ENCODE measurements at regions not wholly inside any gene's neighbourhood (a gene's known extent, or its start where the extent isn't known, plus 50 kb on each side); places are given as distances from the start of the nearest gene placed in this dataset.

DNA sequence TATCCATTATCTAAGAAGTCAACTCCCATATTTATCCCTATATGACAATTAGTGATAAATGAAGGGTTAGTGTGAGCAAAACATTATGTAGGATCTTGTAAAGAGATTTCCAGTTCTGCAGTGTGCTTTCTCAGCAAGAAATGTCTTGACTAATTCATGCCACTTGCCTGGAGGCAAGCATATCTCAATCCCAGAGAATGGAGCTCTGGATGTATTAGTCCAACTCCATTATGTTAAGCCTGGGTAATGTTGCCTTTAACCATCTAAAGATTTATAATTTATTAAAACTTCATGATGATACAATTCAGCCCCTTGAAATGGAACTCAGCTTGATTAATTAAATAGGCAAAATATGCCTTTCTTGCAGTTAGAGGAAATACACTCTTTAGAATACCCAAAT lies 1079.9 kb upstream of the LRRTM3 start:
- Histone ChIP-seq H3K27ac (ENCODE audit: low read length) (no peak overlapping the region), H3K4me3 (ENCODE audit: low read length) (no peak overlapping the region), H3K36me3 (replicated peaks; ENCODE audit: low read depth, low read length) (no peaks in the 10 kb centered on the region), H2AFZ (ENCODE audit: low read depth, low read length) (no peak overlapping the region), H3K4me1 (ENCODE audit: low read length) (peaks cover 11% of the 10 kb centered on the region), H3K27me3 (ENCODE audit: low read depth, low read length) (no peaks in the 10 kb centered on the region), H4K20me1 (ENCODE audit: insufficient read depth, low read length) (no peaks in the 10 kb centered on the region), H3K4me2 (ENCODE audit: low read length) (no peak overlapping the region), H3K9me3 (ENCODE audit: insufficient read depth, low read length) (no peaks in the 10 kb centered on the region), H3K79me2 (ENCODE audit: low read length) (no peaks in the 10 kb centered on the region), H3K9ac (ENCODE audit: low read length) (no peak overlapping the region)
- no peak for TF ChIP-seq EZH2phosphoT487 (IDR thresholded peaks at IDR 0.05; ENCODE audit: low read depth)
- TF ChIP-seq, protein P1, sequence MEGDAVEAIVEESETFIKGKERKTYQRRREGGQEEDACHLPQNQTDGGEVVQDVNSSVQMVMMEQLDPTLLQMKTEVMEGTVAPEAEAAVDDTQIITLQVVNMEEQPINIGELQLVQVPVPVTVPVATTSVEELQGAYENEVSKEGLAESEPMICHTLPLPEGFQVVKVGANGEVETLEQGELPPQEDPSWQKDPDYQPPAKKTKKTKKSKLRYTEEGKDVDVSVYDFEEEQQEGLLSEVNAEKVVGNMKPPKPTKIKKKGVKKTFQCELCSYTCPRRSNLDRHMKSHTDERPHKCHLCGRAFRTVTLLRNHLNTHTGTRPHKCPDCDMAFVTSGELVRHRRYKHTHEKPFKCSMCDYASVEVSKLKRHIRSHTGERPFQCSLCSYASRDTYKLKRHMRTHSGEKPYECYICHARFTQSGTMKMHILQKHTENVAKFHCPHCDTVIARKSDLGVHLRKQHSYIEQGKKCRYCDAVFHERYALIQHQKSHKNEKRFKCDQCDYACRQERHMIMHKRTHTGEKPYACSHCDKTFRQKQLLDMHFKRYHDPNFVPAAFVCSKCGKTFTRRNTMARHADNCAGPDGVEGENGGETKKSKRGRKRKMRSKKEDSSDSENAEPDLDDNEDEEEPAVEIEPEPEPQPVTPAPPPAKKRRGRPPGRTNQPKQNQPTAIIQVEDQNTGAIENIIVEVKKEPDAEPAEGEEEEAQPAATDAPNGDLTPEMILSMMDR (IDR thresholded peaks at IDR 0.05; ENCODE audit: low read depth, low read length) = no peak

DNA sequence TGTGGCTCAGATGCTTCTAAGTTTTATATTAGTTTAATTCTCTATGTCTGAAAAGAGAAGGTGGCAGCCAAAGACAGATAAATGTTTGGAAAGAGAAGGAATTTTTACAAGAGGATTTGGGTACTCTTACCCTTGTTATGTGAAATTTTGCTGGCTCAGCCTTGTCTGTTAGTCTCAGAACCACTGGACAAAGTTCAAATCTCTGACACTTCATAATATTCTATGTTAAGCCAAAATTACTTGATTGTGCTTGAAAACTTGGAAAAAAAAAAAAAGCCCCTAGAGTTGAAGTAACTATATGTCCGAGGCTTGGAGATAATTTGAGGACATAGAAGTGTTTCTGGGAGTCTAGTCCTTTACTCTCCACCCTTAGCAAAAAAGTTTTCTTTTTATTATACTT lies 1079.3 kb upstream of the LRRTM3 start:
- Histone ChIP-seq H3K9me3 (ENCODE audit: insufficient read depth, low read length) (no peaks in the 10 kb centered on the region), H3K27ac (ENCODE audit: low read length) (no peak overlapping the region), H3K27me3 (ENCODE audit: low read depth, low read length) (no peaks in the 10 kb centered on the region), H3K9ac (ENCODE audit: low read length) (no peak overlapping the region), H3K79me2 (ENCODE audit: low read length) (no peaks in the 10 kb centered on the region), H3K4me3 (ENCODE audit: low read length) (no peak overlapping the region), H4K20me1 (ENCODE audit: insufficient read depth, low read length) (no peaks in the 10 kb centered on the region), H3K36me3 (replicated peaks; ENCODE audit: low read depth, low read length) (no peaks in the 10 kb centered on the region), H2AFZ (ENCODE audit: low read depth, low read length) (no peak overlapping the region), H3K4me2 (ENCODE audit: low read length) (no peak overlapping the region), H3K4me1 (ENCODE audit: low read length) (peaks cover 11% of the 10 kb centered on the region)
- TF ChIP-seq, protein P1 (IDR thresholded peaks at IDR 0.05; ENCODE audit: low read depth, low read length) = no peak
- TF ChIP-seq EZH2phosphoT487 (IDR thresholded peaks at IDR 0.05; ENCODE audit: low read depth) = no peak

GRCh38 chr10:65846949-65847348 lies 1078.9 kb upstream of the LRRTM3 start:
- Histone ChIP-seq H2AFZ (ENCODE audit: low read depth, low read length) (no peak overlapping the region), H3K27ac (ENCODE audit: low read length) (no peak overlapping the region), H4K20me1 (ENCODE audit: insufficient read depth, low read length) (no peaks in the 10 kb centered on the region), H3K9me3 (ENCODE audit: insufficient read depth, low read length) (no peaks in the 10 kb centered on the region), H3K27me3 (ENCODE audit: low read depth, low read length) (no peaks in the 10 kb centered on the region), H3K4me3 (ENCODE audit: low read length) (no peak overlapping the region), H3K4me1 (ENCODE audit: low read length) (peaks cover 11% of the 10 kb centered on the region), H3K79me2 (ENCODE audit: low read length) (no peaks in the 10 kb centered on the region), H3K9ac (ENCODE audit: low read length) (no peak overlapping the region), H3K4me2 (ENCODE audit: low read length) (no peak overlapping the region), H3K36me3 (replicated peaks; ENCODE audit: low read depth, low read length) (no peaks in the 10 kb centered on the region)
- TF ChIP-seq EZH2phosphoT487 (IDR thresholded peaks at IDR 0.05; ENCODE audit: low read depth) = no peak

DNA sequence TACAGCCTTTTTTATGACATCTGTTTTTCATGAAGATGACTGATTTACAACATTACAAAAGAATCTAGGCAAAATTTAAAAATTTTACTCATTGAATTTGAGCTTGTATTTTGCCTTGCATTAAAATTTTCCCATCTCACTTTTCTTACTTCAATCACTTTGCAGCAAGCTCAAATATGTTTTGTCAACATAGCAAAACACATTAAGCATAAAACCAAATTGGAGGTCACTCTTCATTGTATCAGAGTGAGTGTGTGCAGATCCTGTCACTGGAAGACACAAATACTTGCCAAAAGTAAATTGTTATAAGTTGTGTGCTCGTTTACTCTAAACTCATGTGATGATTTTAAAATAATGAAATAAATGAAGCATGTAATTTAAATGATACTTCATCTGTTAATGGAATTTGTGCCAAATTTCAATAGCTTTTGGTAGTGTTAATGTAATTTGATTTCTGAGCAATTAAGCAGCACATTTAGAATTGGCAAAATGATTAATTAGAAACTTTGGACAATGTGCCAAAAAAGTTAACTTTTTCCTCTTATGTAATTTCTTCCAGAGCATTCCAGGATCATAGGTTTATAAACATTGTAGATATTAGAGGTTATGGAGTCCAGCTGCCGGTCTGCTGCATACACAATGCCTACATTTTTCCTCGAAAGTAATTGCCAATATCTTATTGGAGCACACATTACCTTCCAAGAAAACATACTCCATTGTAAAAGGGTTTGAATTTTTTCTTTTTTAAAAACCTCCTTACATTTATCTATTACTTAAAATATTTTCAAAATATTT lies 1078.2 kb upstream of the LRRTM3 start:
- Histone ChIP-seq H3K4me2 (ENCODE audit: low read length) (no peak overlapping the region), H3K27ac (ENCODE audit: low read length) (no peak overlapping the region), H3K27me3 (ENCODE audit: low read depth, low read length) (no peaks in the 10 kb centered on the region), H4K20me1 (ENCODE audit: insufficient read depth, low read length) (no peaks in the 10 kb centered on the region), H3K9ac (ENCODE audit: low read length) (no peak overlapping the region), H2AFZ (ENCODE audit: low read depth, low read length) (no peak overlapping the region), H3K4me1 (ENCODE audit: low read length) (peaks cover 10% of the 10 kb centered on the region), H3K4me3 (ENCODE audit: low read length) (no peak overlapping the region), H3K79me2 (ENCODE audit: low read length) (no peaks in the 10 kb centered on the region), H3K36me3 (replicated peaks; ENCODE audit: low read depth, low read length) (no peaks in the 10 kb centered on the region), H3K9me3 (ENCODE audit: insufficient read depth, low read length) (no peaks in the 10 kb centered on the region)
- TF ChIP-seq EZH2phosphoT487 (IDR thresholded peaks at IDR 0.05; ENCODE audit: low read depth) = no peak
- TF ChIP-seq, protein P1 (IDR thresholded peaks at IDR 0.05; ENCODE audit: low read depth, low read length) = no peak
